HepG2 (cell line): ENCODE measurements at regions not wholly inside any gene's neighbourhood (a gene's known extent, or its start where the extent isn't known, plus 50 kb on each side); places are given as distances from the start of the nearest gene placed in this dataset.

Experiments used
- ATAC-seq: fragments of 200-7000 bp; cut with Tn5 transposase; 3 replicates; pipeline ENCODE4 v1.9.1; 2020; ENCODE audit warnings: mild to moderate bottlenecking, moderate library complexity
- BruUV-seq: library from RNA; stranded (reverse); fragments of 400-500 nt; replicated peaks from 2 replicates; lab custom pipeline; 2021; lab: Mats Ljungman, UMichigan
- CTCF ChIA-PET: fragments of 300-600 bp; formaldehyde crosslinking; extraction: SDS; loops from one replicate; lab custom pipeline; 2021; ENCODE audit warnings: low total read pairs, inconsistent platforms, low intra/inter-chr PET ratio; lab: Yijun Ruan, JAX
- POLR2A ChIA-PET: fragments of 350-600 bp; sonication (Branson Sonifier 250); formaldehyde crosslinking; loops from one replicate; lab custom pipeline; 2020; ENCODE audit warnings: antibody characterized with exemption, inconsistent platforms; lab: Yijun Ruan, JAX
- DNase-seq: peaks from one replicate; pipeline ENCODE4 v3.0.0-alpha.2; 2015; ENCODE audit warnings: low spot score
- FAIRE-seq: peaks from 3 replicates; lab custom pipeline; 2011; peaks lifted over from hg19 to GRCh38; lab: Jason Lieb, UNC
- H2AFZ ChIP-seq: one replicate; pipeline ENCODE4 v1.6.1; 2011; ENCODE audit warnings: low read length, inconsistent platforms
- H3K27ac ChIP-seq: fragments of 300-600 bp; 3 replicates; pipeline ENCODE4 v1.8.0; 2011; ENCODE audit warnings: mixed run types, mild to moderate bottlenecking, mixed read lengths, low read length, inconsistent platforms; ENCODE audit not compliant: insufficient read depth; ENCODE audit errors: extremely low read length
- H3K27me3 ChIP-seq, 2 experiments: fragments of 200-600 bp in 1 of 2; 2 replicates in 1 of 2; 3 replicates in 1 of 2; pipeline versions ENCODE4 v1.6.0 to v1.8.0; 2011; ENCODE audit warnings: low read length in 2 of 2, mild to moderate bottlenecking in 2 of 2, moderate library complexity in 2 of 2, inconsistent platforms in 1 of 2; ENCODE audit not compliant: insufficient read depth in 2 of 2, control insufficient read depth in 1 of 2
- H3K36me3 ChIP-seq, 2 experiments: fragments of 200-600 bp in 1 of 2; replicated peaks in 1 of 2; 2 replicates in 1 of 2; 3 replicates in 1 of 2; pipeline versions ENCODE4 v1.5.1 to v1.8.0; 2011; ENCODE audit warnings: low read length in 2 of 2, inconsistent platforms in 1 of 2; ENCODE audit not compliant: insufficient read depth in 2 of 2, control insufficient read depth in 1 of 2
- H3K4me1 ChIP-seq: 2 replicates; pipeline ENCODE4 v1.5.1; 2012; ENCODE audit warnings: low read length, inconsistent platforms; ENCODE audit not compliant: insufficient read depth
- H3K4me2 ChIP-seq: 2 replicates; pipeline ENCODE4 v1.6.0; 2011; ENCODE audit warnings: low read depth, low read length, inconsistent platforms
- H3K4me3 ChIP-seq, 3 experiments: fragments of 200-600 bp in 1 of 3; sonication (generic), shearing (Covaris generic) in 1 of 3; replicated peaks in 1 of 3; 2 replicates each; pipeline ENCODE4 v1.5.1; 2011 to 2016; ENCODE audit warnings: low read length in 3 of 3, inconsistent platforms in 2 of 3, low read depth in 2 of 3, mild to moderate bottlenecking in 2 of 3, control low read depth in 1 of 3, mixed read lengths in 1 of 3; ENCODE audit not compliant: insufficient read depth in 1 of 3
- H3K79me2 ChIP-seq: one replicate; pipeline ENCODE4 v1.6.1; 2011; ENCODE audit warnings: low read length, inconsistent platforms; ENCODE audit not compliant: insufficient read depth
- H3K9ac ChIP-seq: 2 replicates; pipeline ENCODE4 v1.6.0; 2011; ENCODE audit warnings: mild to moderate bottlenecking, low read depth, low read length, inconsistent platforms; ENCODE audit not compliant: insufficient read depth
- H3K9me3 ChIP-seq: 2 replicates; pipeline ENCODE4 v1.5.1; 2012; ENCODE audit warnings: mild to moderate bottlenecking, low read length
- H4K20me1 ChIP-seq: 2 replicates; pipeline ENCODE4 v1.6.0; 2011; ENCODE audit warnings: inconsistent platforms, mild to moderate bottlenecking, low read length, moderate library complexity; ENCODE audit not compliant: insufficient read depth
- CBX5 ChIP-seq: sonication (generic); formaldehyde crosslinking; IDR thresholded peaks from 2 replicates; pipeline ENCODE4 v1.4.0; 2020; ENCODE audit warnings: missing genetic modification reagents, borderline replicate concordance
- GABPA ChIP-seq, 2 experiments: IDR thresholded peaks; 2 replicates each; pipeline ENCODE4 v1.6.1; 2011 to 2016; ENCODE audit warnings: low read depth in 2 of 2, low read length in 1 of 2, missing biosample characterization in 1 of 2, missing genetic modification characterization in 1 of 2
- GATAD1 ChIP-seq: IDR thresholded peaks from 2 replicates; pipeline ENCODE4 v1.6.1; 2016; ENCODE audit warnings: missing genetic modification reagents, missing compliant biosample characterization
- GATAD2A ChIP-seq: IDR thresholded peaks from 2 replicates; pipeline ENCODE4 v1.6.1; 2016
- GRHL1 ChIP-seq: sonication (generic); formaldehyde crosslinking; conservative IDR thresholded peaks from 2 replicates; pipeline ENCODE4 v1.8.0; 2022; ENCODE audit warnings: missing genetic modification reagents
- HOXA5 ChIP-seq: sonication (generic); formaldehyde crosslinking; IDR thresholded peaks from 2 replicates; pipeline ENCODE4 v1.4.0; 2020; ENCODE audit warnings: missing genetic modification reagents
- ISX ChIP-seq: sonication (generic); formaldehyde crosslinking; conservative IDR thresholded peaks from 2 replicates; pipeline ENCODE4 v1.5.0; 2020; ENCODE audit warnings: missing genetic modification reagents
- KDM6A ChIP-seq: IDR thresholded peaks from 2 replicates; pipeline ENCODE4 v1.6.1; 2016; ENCODE audit warnings: low read depth
- MIER2 ChIP-seq: IDR thresholded peaks from 2 replicates; pipeline ENCODE4 v1.6.1; 2016; ENCODE audit warnings: missing biosample characterization, missing genetic modification reagents
- MXI1 ChIP-seq: IDR thresholded peaks from 3 replicates; pipeline ENCODE4 v1.6.1; 2012; ENCODE audit warnings: low read depth, low read length, inconsistent platforms, borderline replicate concordance
- NR2F6 ChIP-seq, 2 experiments: IDR thresholded peaks; 2 replicates each; pipeline ENCODE4 v1.6.1; 2016; ENCODE audit warnings: antibody characterized with exemption in 1 of 2, mild to moderate bottlenecking in 1 of 2
- ZNF142 ChIP-seq: sonication (generic); formaldehyde crosslinking; IDR thresholded peaks from 2 replicates; pipeline ENCODE4 v1.4.0; 2020; ENCODE audit warnings: missing genetic modification reagents
- ZNF577 ChIP-seq: sonication (generic); formaldehyde crosslinking; IDR thresholded peaks from 2 replicates; pipeline ENCODE4 v1.4.0; 2020; ENCODE audit warnings: mild to moderate bottlenecking, low read depth, missing genetic modification reagents, borderline replicate concordance
- WGBS: methylation state at CpG from one replicate; pipeline ENCODE4 v1.1.6; 2017; ENCODE audit warnings: low lambda C conversion rate; 5-methylcytosine and 5-hydroxymethylcytosine counted together
- in situ Hi-C: cut with HindIII; loops from 2 replicates; pipeline ENCODE4 v1.10.0; 2017; ENCODE audit warnings: low pct_unique_long_range_greater_than_20kb; ENCODE audit not compliant: extremely low pct_ligation_motif_present
- intact Hi-C: fragments of 100-400 bp; cut with micrococcal nuclease; formaldehyde crosslinking; loops from one replicate; pipeline ENCODE4 v1.10.0; 2022; ENCODE audit not compliant: unreplicated experiment

DNA sequence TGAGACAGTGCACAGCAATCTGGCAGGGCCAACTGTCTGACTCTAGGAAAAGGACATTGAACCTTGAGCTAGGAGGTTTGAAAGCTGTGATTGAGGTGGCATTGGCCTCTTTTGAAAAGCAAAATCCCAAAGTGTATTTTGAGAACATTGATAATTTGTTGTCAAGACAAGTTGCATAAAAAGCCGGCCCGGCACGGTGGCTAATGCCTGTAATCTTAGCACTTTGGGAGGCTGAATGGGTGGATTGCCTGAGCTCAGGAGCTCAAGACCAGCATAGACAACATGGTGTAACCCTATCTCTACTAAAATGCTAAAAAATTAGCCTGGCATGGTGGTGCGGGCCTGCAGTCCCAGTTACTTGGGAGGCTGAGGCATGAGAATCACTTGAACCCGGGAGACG, 331.6 kb downstream of the DUSP6 start:
- Histone ChIP-seq H4K20me1 (no peaks in the 10 kb centered on the region), H3K4me3 (no peak overlapping the region), H3K4me2 (no peak overlapping the region), H3K9me3 (no peaks in the 10 kb centered on the region), H3K36me3 (no peaks in the 10 kb centered on the region), H2AFZ (no peak overlapping the region)
- 90% methylated on average over 6 of the region's 6 CpGs for WGBS
- BruUV-seq, result no TSS peak
- ChIA-PET CTCF (interaction anchor here (2.0 to 3.2 kb wide), 2 partner anchors 441 to 509 kb away, joined by 14 to 24 read pairs; no protein-coding TSS in a partner anchor), POLR2A (no interaction called here)
- intact Hi-C loops, result no loop called here
- TF ChIP-seq HOXA5 (CRISPR knock-in tag) (no peak), GRHL1 (CRISPR knock-in tag) (no peak), MXI1 (no peak)
- TF ChIP-seq, all 625 proteins: peak for 0
- no peak for ATAC-seq
- DNase-seq, result no peak
- Histone ChIP-seq H3K27me3 (peaks cover 0 to 3% of the 10 kb centered on the region in 2 experiments; a peak in 2 of 5 replicates), H3K79me2 (no peaks in the 10 kb centered on the region), H3K4me1 (no peaks in the 10 kb centered on the region), H3K9ac (no peak overlapping the region), H3K27ac (no peak overlapping the region)
- in situ Hi-C loops, result no loop called here
- FAIRE-seq, result no peak

DNA sequence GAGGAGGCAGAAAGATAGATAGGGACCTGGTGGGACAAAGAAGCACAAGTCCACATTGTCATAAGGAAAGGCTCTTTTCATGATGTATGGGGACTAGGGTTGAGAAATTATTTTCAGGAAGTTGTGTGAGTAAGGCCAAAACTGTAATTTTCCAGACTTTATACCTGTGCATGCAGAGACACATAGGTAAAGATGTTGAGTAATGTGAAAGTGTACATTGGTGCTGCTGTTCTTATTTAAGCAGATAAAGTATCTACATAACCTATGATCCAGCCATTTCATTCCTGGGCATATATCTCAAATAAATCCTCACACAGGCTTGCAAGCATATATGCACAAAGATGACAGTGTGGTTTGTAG, 332.2 kb downstream of the DUSP6 start:
- ATAC-seq (no peak), FAIRE-seq (no peak), DNase-seq (no peak)
- ChIA-PET POLR2A (no interaction called here), CTCF (interaction anchor here (1.3 to 3.2 kb wide), 4 partner anchors 440 to 509 kb away, joined by 4 to 24 read pairs (median 10); no protein-coding TSS in a partner anchor)
- in situ Hi-C loops, result no loop called here
- intact Hi-C loops, result no loop called here
- no peak overlapping the region for H3K4me3 ChIP-seq
- no peak overlapping the region for H3K9ac ChIP-seq
- no TSS peak for BruUV-seq
- no peak overlapping the region for H2AFZ ChIP-seq
- H3K27me3 ChIP-seq, result peaks cover 0 to 3% of the 10 kb centered on the region in 2 experiments; a peak in 2 of 5 replicates
- H4K20me1 ChIP-seq, result no peaks in the 10 kb centered on the region
- H3K36me3 ChIP-seq, result no peaks in the 10 kb centered on the region
- no peaks in the 10 kb centered on the region for H3K9me3 ChIP-seq
- no peaks in the 10 kb centered on the region for H3K4me1 ChIP-seq
- H3K79me2 ChIP-seq, result no peaks in the 10 kb centered on the region
- no peak overlapping the region for H3K4me2 ChIP-seq
- no peak overlapping the region for H3K27ac ChIP-seq
- no peak for TF ChIP-seq ZNF142 (CRISPR knock-in tag)
- no peak for TF ChIP-seq GATAD1
- TF ChIP-seq GABPA (IDR thresholded peaks at IDR 0.05; ENCODE audit: low read depth, low read length), result no peak
- no peak for TF ChIP-seq GABPA (CRISPR knock-in tag; IDR thresholded peaks at IDR 0.05; ENCODE audit: low read depth)
- no peak for TF ChIP-seq GATAD2A (CRISPR knock-in tag)
- TF ChIP-seq ISX (CRISPR knock-in tag), result no peak
- no peak for TF ChIP-seq ZNF577 (CRISPR knock-in tag)
- no peak for TF ChIP-seq CBX5
- no peak for TF ChIP-seq NR2F6 (IDR thresholded peaks at IDR 0.05)
- TF ChIP-seq NR2F6 (CRISPR knock-in tag; IDR thresholded peaks at IDR 0.05), result no peak
- no peak for TF ChIP-seq KDM6A (CRISPR knock-in tag)
- no peak for TF ChIP-seq MIER2 (CRISPR knock-in tag)
